SK-MEL-5 (cell line): ENCODE measurements at regions not wholly inside any gene's neighbourhood (a gene's known extent, or its start where the extent isn't known, plus 50 kb on each side); places are given as distances from the start of the nearest gene placed in this dataset.
"Not testable (repeated sequence)": the region's sequence is repeated elsewhere in the genome, so short reads cannot be mapped to it uniquely, and the experiment has no call there.

ENCODE experiments used
- DNase-seq: peaks from one replicate; pipeline ENCODE4 v3.0.0-alpha.2; 2016; ENCODE audit warnings: low read depth, low spot score
- in situ Hi-C: cut with HindIII; loops from 2 replicates; pipeline ENCODE4 v1.10.0; 2016; ENCODE audit warnings: low sequenced_read_pairs, high pct_unique_total_duplicates, low pct_unique_long_range_greater_than_20kb

DNA sequence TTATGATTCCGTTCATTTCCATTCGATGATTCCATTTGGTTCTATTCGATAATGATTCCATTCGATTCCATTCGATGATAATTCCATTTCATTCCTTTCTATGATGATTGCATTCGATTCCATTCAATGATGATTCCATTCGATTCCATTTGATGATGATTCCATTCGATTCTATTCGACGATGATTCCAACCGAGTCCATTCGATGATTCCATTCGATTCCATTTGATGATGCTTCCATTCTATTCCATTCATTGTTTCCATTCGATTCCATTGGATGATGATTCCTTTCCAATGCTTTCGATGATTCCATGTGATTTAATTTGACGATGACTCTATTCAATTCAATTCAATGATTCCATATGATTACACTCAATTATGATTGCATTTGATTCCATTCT lies 1093.5 kb downstream of the RPIA start:
- no peak for DNase-seq
- in situ Hi-C loops: no loop called here

- in situ Hi-C loops, DNase-seq: not testable (repeated sequence)
Observed at GRCh38 chr2:89785528-89785927, 1094.1 kb downstream of the RPIA start.

GRCh38 chr2:89786642-89787041 lies 1095.2 kb downstream of the RPIA start:
- in situ Hi-C loops, DNase-seq: not testable (repeated sequence)

GRCh38 chr2:89795530-89795929 lies 1104.1 kb downstream of the RPIA start:
- in situ Hi-C loops: not testable (repeated sequence)

GRCh38 chr2:89797320-89798038 lies 1106.0 kb downstream of the RPIA start:
- in situ Hi-C loops: no loop called here
- no peak for DNase-seq

More at GRCh38 chr2:89795530-89795929, 1104.1 kb downstream of the RPIA start:
- DNase-seq: not testable (repeated sequence)

DNA sequence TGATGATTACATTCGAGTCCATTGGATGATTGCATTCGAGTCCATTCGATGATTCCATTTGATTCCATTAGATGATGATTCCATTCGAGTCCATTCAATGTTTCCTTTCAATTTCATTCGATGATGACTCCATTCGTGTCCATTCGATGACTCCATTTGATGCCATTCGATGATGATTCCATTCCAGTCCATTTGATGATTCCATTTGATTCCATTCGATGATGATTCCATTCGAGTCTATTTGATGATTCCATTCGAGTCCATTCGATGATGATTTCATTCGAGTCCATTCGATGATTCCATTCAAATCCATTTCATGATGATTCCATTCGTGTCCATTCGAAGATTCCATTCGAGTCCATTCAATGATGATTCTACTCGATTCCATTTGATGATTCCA lies 1109.7 kb downstream of the RPIA start:
- DNase-seq, in situ Hi-C loops: not testable (repeated sequence)

DNA sequence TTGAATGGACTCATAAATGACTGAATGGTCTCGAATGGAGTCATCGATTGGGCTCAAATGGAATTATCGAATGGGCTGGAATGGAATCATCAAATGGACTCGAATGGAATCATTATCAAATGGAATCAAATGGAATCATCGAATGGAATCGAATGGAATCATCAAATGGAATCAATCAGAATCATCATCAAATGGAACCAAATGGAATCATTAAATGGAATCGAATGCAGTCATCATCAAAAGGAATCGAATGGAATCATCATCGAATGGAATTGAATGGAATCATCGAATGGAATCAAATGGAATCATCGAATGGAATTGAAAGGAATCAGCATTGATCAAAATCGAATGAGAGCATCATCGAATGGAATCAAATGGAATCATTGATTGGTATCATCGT lies 1114.9 kb downstream of the RPIA start:
- in situ Hi-C loops: not testable (repeated sequence)

DNA sequence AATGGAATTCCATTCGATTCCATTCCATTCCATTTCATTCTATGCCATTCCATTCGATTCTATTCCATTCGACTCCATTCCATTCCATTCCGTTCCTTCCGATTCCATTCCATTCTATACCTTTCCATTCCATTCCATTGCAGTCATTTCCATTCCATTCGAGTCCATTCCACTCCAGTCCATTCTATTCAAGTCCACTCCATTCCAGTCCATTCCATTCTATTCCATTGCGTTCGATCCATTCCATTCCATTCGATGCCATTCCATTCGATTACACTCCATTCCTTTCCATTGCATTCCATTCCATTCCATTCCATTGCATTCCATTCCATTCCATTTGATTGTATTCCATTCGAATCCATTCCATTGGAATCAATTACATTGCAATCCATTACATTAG lies 1119.8 kb downstream of the RPIA start:
- DNase-seq: no peak
- in situ Hi-C loops: no loop called here

More for the DNA sequence above, 1114.9 kb downstream of the RPIA start:
- not testable (repeated sequence) for DNase-seq

- DNase-seq, in situ Hi-C loops: not testable (repeated sequence)
Observed at GRCh38 chr2:89811910-89812309, 1120.4 kb downstream of the RPIA start.

DNA sequence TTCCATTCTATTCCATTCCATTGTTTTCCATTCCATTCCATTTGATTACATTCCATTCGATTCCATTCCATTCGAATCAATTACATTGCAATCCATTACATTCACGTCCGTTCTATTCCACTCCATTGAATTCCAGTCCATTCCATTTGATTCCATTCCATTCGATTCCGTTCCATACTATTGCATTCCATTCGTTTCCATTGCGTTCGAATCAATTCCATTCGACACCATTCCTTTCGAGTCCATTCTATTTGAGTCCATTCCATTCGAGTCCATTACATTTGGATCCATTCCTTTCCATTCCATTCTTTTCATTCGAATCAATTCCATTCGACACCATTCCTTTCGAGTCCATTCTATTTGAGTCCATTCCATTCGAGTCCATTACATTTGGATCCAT lies 1122.9 kb downstream of the RPIA start:
- DNase-seq, in situ Hi-C loops: not testable (repeated sequence)

GRCh38 chr2:89818873-89819272 lies 1127.4 kb downstream of the RPIA start:
- in situ Hi-C loops: no loop called here
- DNase-seq: no peak

GRCh38 chr2:89819809-89820208 lies 1128.3 kb downstream of the RPIA start:
- DNase-seq: no peak
- in situ Hi-C loops: no loop called here

- in situ Hi-C loops: no loop called here
- DNase-seq: no peak
Observed at GRCh38 chr2:89820248-89820647, 1128.8 kb downstream of the RPIA start.

DNA sequence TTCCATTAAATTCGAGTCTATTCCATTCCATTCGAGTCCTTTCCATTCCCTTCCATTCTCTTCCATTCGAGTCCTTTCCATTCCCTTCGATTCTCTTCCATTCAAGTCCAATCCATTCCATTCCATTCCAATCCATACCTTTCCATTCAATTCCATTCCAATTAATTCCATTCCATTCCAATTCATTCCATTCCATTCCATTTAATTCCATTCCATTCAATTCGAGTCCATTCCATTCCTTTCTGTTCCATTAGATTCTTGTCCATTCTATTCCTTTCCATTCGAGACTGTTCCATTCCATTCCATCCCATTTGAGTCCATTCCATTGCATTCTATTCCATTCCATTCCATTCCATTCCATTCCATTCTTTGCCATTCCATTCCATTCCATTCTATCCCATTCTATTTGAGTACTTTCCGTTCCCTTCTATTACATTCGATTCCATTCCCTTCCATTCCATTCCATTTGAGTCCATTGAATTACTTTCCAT lies 1130.0 kb downstream of the RPIA start:
- in situ Hi-C loops: no loop called here
- DNase-seq: no peak

DNA sequence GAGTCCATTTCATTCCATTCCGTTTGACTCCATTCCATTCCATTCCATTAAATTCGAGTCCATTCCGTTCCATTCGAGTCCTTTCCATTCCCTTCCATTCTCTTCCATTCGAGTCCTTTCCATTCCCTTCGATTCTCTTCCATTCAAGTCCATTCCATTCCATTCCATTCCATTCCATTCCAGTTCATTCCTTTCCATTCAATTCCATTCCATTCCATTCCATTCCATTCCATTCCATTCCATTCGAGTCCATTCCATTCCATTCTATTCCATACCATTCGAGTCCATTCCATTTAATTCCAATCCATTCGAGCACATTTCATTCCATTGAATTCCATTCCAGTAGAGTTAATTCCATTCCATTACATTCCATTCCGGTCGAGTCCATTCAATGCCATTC lies 1130.9 kb downstream of the RPIA start:
- in situ Hi-C loops, DNase-seq: not testable (repeated sequence)

DNA sequence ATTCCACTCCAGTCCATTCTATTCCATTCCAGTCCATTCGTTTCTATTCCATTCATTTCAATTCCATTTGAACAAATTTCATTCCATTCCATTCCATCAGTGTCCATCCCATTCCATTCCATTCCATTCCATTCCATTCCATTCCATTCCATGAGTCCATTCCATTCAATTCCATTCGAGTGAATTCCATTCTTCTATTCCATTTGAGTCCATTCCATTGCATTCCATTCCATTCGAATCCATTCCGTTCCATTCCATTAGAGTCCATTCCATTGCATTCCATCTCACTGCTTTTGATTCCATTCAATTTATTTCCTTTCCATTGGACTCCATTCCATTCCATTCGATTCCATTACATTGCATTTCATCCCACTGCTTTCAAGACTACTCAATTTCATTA lies 1132.1 kb downstream of the RPIA start:
- in situ Hi-C loops: no loop called here
- DNase-seq: no peak

DNA sequence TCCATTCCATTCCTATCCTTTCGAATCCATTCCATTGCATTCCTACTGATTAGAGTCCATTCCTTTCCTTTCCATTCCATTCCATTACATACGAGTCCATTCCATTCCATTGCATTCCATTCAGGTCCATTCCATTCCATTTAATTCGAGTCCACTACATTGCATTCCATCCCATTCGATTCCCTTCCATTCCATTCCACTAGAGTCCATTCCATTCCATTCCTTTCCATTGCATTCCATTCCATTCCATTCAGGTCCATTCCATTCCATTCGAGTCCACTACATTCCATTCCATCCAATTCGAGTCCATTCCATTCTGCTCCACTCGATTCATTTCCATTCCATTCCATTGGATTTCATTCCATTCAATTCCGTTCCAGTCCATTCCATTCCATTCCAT lies 1133.6 kb downstream of the RPIA start:
- no peak for DNase-seq
- in situ Hi-C loops: no loop called here

DNA sequence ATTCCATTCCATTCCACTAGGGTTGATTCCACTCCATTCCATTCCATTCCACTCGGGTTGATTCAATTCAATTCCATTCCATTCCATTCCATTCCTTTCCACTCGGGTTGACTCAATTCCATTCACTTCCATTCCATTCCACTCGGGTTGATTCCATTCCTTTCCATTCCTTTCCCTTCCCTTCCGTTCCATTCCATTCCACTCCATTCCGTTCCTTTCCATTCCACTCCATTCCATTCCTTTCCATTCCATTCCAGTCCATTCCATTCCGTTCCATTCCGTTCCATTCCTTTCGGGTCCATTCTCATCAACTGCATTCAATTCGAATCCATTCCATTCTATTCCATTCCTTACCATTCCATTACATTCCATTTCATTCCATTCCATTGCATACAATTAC lies 1135.3 kb downstream of the RPIA start:
- in situ Hi-C loops, DNase-seq: not testable (repeated sequence)

DNA sequence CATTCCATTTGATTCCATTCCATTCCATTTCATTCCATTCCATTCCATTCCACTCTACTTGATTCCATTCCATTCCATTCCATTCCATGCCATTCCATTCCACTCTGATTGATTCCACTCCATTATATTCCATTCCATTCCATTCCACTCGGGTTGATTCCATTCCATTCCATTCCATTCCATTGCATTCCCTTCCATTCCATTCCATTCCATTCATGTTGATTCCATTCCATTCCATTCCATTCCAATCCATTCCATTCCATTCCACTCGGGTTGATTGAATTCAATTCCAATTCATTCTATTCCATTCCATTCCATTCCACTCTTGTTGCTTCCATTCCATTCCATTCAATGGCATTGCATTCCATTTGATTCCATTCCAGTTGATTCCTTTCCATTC lies 1136.4 kb downstream of the RPIA start:
- DNase-seq: not testable (repeated sequence)

More for the DNA sequence above, 1136.4 kb downstream of the RPIA start:
- in situ Hi-C loops: not testable (repeated sequence)
